H9 (cell line): ENCODE measurements at regions not wholly inside any gene's neighbourhood (a gene's known extent, or its start where the extent isn't known, plus 50 kb on each side); places are given as distances from the start of the nearest gene placed in this dataset.

Source experiments
- DNase-seq: peaks from one replicate; pipeline ENCODE4 v3.0.0-alpha.2; 2017
- H2AFZ ChIP-seq: one replicate; pipeline ENCODE4 v1.6.1; 2013; ENCODE audit warnings: mild to moderate bottlenecking, low read length, control low read depth, moderate library complexity
- H2AK5ac ChIP-seq: 2 replicates; pipeline ENCODE4 v1.6.1; 2013; ENCODE audit warnings: low read length, control low read depth, mixed read lengths; ENCODE audit not compliant: insufficient read length
- H2BK120ac ChIP-seq: one replicate; pipeline ENCODE4 v1.6.1; 2013; ENCODE audit warnings: low read depth, mild to moderate bottlenecking, low read length, control low read depth, inconsistent platforms; ENCODE audit not compliant: poor library complexity, severe bottlenecking
- H2BK12ac ChIP-seq: 2 replicates; pipeline ENCODE4 v1.6.1; 2013; ENCODE audit warnings: low read length, control low read depth, mixed read lengths, low read depth; ENCODE audit not compliant: insufficient read length
- H2BK15ac ChIP-seq: 2 replicates; pipeline ENCODE4 v1.6.1; 2013; ENCODE audit warnings: low read depth, low read length, control low read depth
- H2BK20ac ChIP-seq: one replicate; pipeline ENCODE4 v1.6.1; 2013; ENCODE audit warnings: low read depth, mild to moderate bottlenecking, low read length, control low read depth, inconsistent platforms; ENCODE audit not compliant: poor library complexity, severe bottlenecking
- H2BK5ac ChIP-seq: 2 replicates; pipeline ENCODE4 v1.6.1; 2013; ENCODE audit warnings: low read length, control low read depth, mixed read lengths; ENCODE audit not compliant: insufficient read length
- H3K14ac ChIP-seq: 2 replicates; pipeline ENCODE4 v1.6.1; 2013; ENCODE audit warnings: low read length, control low read depth; ENCODE audit not compliant: insufficient read depth
- H3K18ac ChIP-seq: 2 replicates; pipeline ENCODE4 v1.6.1; 2013; ENCODE audit warnings: low read depth, mild to moderate bottlenecking, mixed read lengths, low read length, control low read depth; ENCODE audit not compliant: insufficient read length
- H3K23ac ChIP-seq: 2 replicates; pipeline ENCODE4 v1.6.1; 2013; ENCODE audit warnings: low read length, control low read depth, mixed read lengths, low read depth; ENCODE audit not compliant: insufficient read length
- H3K23me2 ChIP-seq: 2 replicates; pipeline ENCODE4 v1.6.1; 2013; ENCODE audit warnings: low read depth, mild to moderate bottlenecking, mixed read lengths, low read length, control low read depth; ENCODE audit not compliant: insufficient read length, poor library complexity, severe bottlenecking
- H3K27ac ChIP-seq: 2 replicates; pipeline ENCODE4 v1.5.1; 2013; ENCODE audit warnings: low read length, control low read depth, mixed read lengths, low read depth; ENCODE audit not compliant: insufficient read length
- H3K27me3 ChIP-seq: 2 replicates; pipeline ENCODE4 v1.6.1; 2013; ENCODE audit warnings: low read length, control low read depth, inconsistent platforms; ENCODE audit not compliant: insufficient read depth
- H3K4ac ChIP-seq: 2 replicates; pipeline ENCODE4 v1.6.1; 2013; ENCODE audit warnings: low read depth, mild to moderate bottlenecking, control low read depth, inconsistent platforms, low read length, moderate library complexity
- H3K4me1 ChIP-seq: 2 replicates; pipeline ENCODE4 v1.6.1; 2013; ENCODE audit warnings: low read length, control low read depth, inconsistent platforms; ENCODE audit not compliant: insufficient read depth
- H3K4me2 ChIP-seq: 2 replicates; pipeline ENCODE4 v1.6.1; 2013; ENCODE audit warnings: low read length, control low read depth, mixed read lengths; ENCODE audit not compliant: insufficient read length, insufficient read depth
- H3K56ac ChIP-seq: 2 replicates; pipeline ENCODE4 v1.6.1; 2013; ENCODE audit warnings: low read depth, mild to moderate bottlenecking, mixed read lengths, low read length, control low read depth; ENCODE audit not compliant: insufficient read length
- H3K79me1 ChIP-seq: 2 replicates; pipeline ENCODE4 v1.6.1; 2013; ENCODE audit warnings: low read depth, mild to moderate bottlenecking, moderate library complexity, low read length, control low read depth, inconsistent platforms; ENCODE audit not compliant: insufficient read depth, poor library complexity, severe bottlenecking
- H3K79me2 ChIP-seq: 2 replicates; pipeline ENCODE4 v1.6.1; 2013; ENCODE audit warnings: low read length, control low read depth, inconsistent platforms; ENCODE audit not compliant: insufficient read depth
- H3K9ac ChIP-seq: 2 replicates; pipeline ENCODE4 v1.6.1; 2013; ENCODE audit warnings: low read length, control low read depth, mixed read lengths; ENCODE audit not compliant: insufficient read length; ENCODE audit errors: extremely low read depth
- H3K9me3 ChIP-seq: one replicate; pipeline ENCODE4 v1.6.1; 2013; ENCODE audit warnings: low read depth, low read length, inconsistent platforms; ENCODE audit not compliant: control insufficient read depth
- H3T11ph ChIP-seq: one replicate; pipeline ENCODE4 v1.6.1; 2013; ENCODE audit warnings: mild to moderate bottlenecking, low read length, control low read depth, inconsistent platforms
- H4K20me1 ChIP-seq: one replicate; pipeline ENCODE4 v1.6.1; 2013; ENCODE audit not compliant: control insufficient read depth, insufficient read length, insufficient read depth
- H4K5ac ChIP-seq: 2 replicates; pipeline ENCODE4 v1.6.1; 2013; ENCODE audit warnings: low read depth, mild to moderate bottlenecking, mixed read lengths, low read length, control low read depth; ENCODE audit not compliant: insufficient read length
- H4K8ac ChIP-seq: replicated peaks from 2 replicates; pipeline ENCODE4 v1.6.1; 2013; ENCODE audit warnings: low read length, control low read depth, mixed read lengths, low read depth; ENCODE audit not compliant: insufficient read length
- H4K91ac ChIP-seq: 2 replicates; pipeline ENCODE4 v1.6.1; 2013; ENCODE audit warnings: low read depth, mild to moderate bottlenecking, moderate library complexity, mixed read lengths, low read length, control low read depth; ENCODE audit not compliant: insufficient read length
- H3K27ac Mint-ChIP-seq, 3 experiments: 2 replicates in 2 of 3; 3 replicates in 1 of 3; pipeline ENCODE4 v1.8.0; 2020 to 2021; ENCODE audit warnings: mixed read lengths in 3 of 3, mild to moderate bottlenecking in 1 of 3, moderate library complexity in 1 of 3
- H3K27me3 Mint-ChIP-seq: 2 replicates; pipeline ENCODE4 v1.8.0; 2021; ENCODE audit warnings: low read depth, mild to moderate bottlenecking, moderate library complexity, mixed read lengths
- H3K36me3 Mint-ChIP-seq, 3 experiments: 2 replicates in 2 of 3; 3 replicates in 1 of 3; pipeline ENCODE4 v1.8.0; 2020 to 2021; ENCODE audit warnings: low read depth in 3 of 3, mixed read lengths in 3 of 3; ENCODE audit not compliant: insufficient read depth in 1 of 3
- H3K4me1 Mint-ChIP-seq, 2 experiments: 2 replicates each; pipeline ENCODE4 v1.8.0; 2020; ENCODE audit warnings: mixed read lengths in 2 of 2
- H3K4me3 Mint-ChIP-seq, 2 experiments: 2 replicates in 1 of 2; 3 replicates in 1 of 2; pipeline ENCODE4 v1.8.0; 2020 to 2021; ENCODE audit warnings: mild to moderate bottlenecking in 2 of 2, mixed read lengths in 2 of 2, moderate library complexity in 1 of 2
- H3K9me3 Mint-ChIP-seq, 2 experiments: 2 replicates in 1 of 2; 3 replicates in 1 of 2; pipeline ENCODE4 v1.8.0; 2020; ENCODE audit warnings: mild to moderate bottlenecking in 2 of 2, mixed read lengths in 2 of 2, moderate library complexity in 1 of 2
- CTCF ChIP-seq: fragments of 200-600 bp; sonication (generic); conservative IDR thresholded peaks from 3 replicates; pipeline ENCODE4 v1.8.0; 2021; ENCODE audit warnings: antibody characterized with exemption, mild to moderate bottlenecking
- WGBS: extraction: QIAGEN DNeasy Blood & Tissue Kit; methylation state at CpG from one replicate; pipeline ENCODE4 v1.1.7; 2013; ENCODE audit warnings: missing lambda C conversion rate, low lambda C conversion rate, mixed read lengths; ENCODE audit not compliant: insufficient read length; ENCODE audit errors: extremely low coverage; 5-methylcytosine and 5-hydroxymethylcytosine counted together

- no peak overlapping the region for H2BK5ac ChIP-seq
- no peak overlapping the region for H3K27ac ChIP-seq
- no peak overlapping the region for H4K8ac ChIP-seq
- H2BK12ac ChIP-seq = no peak overlapping the region
- no peak overlapping the region for H3K4me3 Mint-ChIP-seq
- H3K27me3 ChIP-seq = no peaks in the 10 kb centered on the region
- no peak overlapping the region for H4K5ac ChIP-seq
- no peak for DNase-seq
- H3K56ac ChIP-seq = no peak overlapping the region
- no peak overlapping the region for H3K4me2 ChIP-seq
- no peaks in the 10 kb centered on the region for H3K4me1 ChIP-seq
- no peaks in the 10 kb centered on the region for H3K79me1 ChIP-seq
- no peak overlapping the region for H3K4ac ChIP-seq
- H3K27me3 Mint-ChIP-seq = no peaks in the 10 kb centered on the region; the same call in 1 of the 2 replicates
- H3K18ac ChIP-seq = no peak overlapping the region
- H3K23me2 ChIP-seq = no peaks in the 10 kb centered on the region
- H3K9me3 ChIP-seq = no peaks in the 10 kb centered on the region
- H2AK5ac ChIP-seq = no peak overlapping the region
- no CpG with 5 or more reads among the region's 2 CpGs for WGBS
- no peak for TF ChIP-seq CTCF
- H3K9me3 Mint-ChIP-seq = no peaks in the 10 kb centered on the region
- no peaks in the 10 kb centered on the region for H3K79me2 ChIP-seq
- H3K14ac ChIP-seq = no peak overlapping the region
- H4K20me1 ChIP-seq = no peaks in the 10 kb centered on the region
- H4K91ac ChIP-seq = no peak overlapping the region
- no peak overlapping the region for H2BK15ac ChIP-seq
- H3T11ph ChIP-seq = no peak overlapping the region
- H3K4me1 Mint-ChIP-seq = peaks cover 5 to 6% of the 10 kb centered on the region in 2 experiments
- no peaks in the 10 kb centered on the region for H3K36me3 Mint-ChIP-seq
- no peak overlapping the region for H3K23ac ChIP-seq
- H3K27ac Mint-ChIP-seq = no peak overlapping the region
- H2BK20ac ChIP-seq = no peak overlapping the region
- H3K9ac ChIP-seq = no peak overlapping the region
- no peak overlapping the region for H2BK120ac ChIP-seq
- H2AFZ ChIP-seq = no peak overlapping the region
Measured at GRCh38 chr18:44388329-44388728, 292.4 kb upstream of the SETBP1 start.
